ENCODE measurements at regions not wholly inside any gene's neighbourhood (a gene's known extent, or its start where the extent isn't known, plus 50 kb on each side); places are given as distances from the start of the nearest gene placed in this dataset.
"Not testable (repeated sequence)": the region's sequence is repeated elsewhere in the genome, so short reads cannot be mapped to it uniquely, and the experiment has no call there.

GRCh38 chr10:123269675-123270074, 115.5 kb downstream of the BUB3 start:
- DNase-seq (ENCODE audit: extremely low read depth in 1 of 2, low read depth in 1 of 2) = no peak

GRCh38 chr10:123270221-123270620, 116.0 kb downstream of the BUB3 start:
- DNase-seq (ENCODE audit: extremely low read depth in 1 of 2, low read depth in 1 of 2) = no peak

GRCh38 chr10:123270806-123271205, 116.6 kb downstream of the BUB3 start:
- no peak for DNase-seq (ENCODE audit: extremely low read depth in 1 of 2, low read depth in 1 of 2)

- no peak for DNase-seq (ENCODE audit: extremely low read depth in 1 of 2, low read depth in 1 of 2)
Observed at GRCh38 chr10:123272171-123272570, 118.0 kb downstream of the BUB3 start.

- DNase-seq (ENCODE audit: extremely low read depth in 1 of 2, low read depth in 1 of 2) = no peak
Observed at GRCh38 chr10:123274306-123275135, 120.3 kb downstream of the BUB3 start.

GRCh38 chr10:123275136-123275564, 120.9 kb downstream of the BUB3 start:
- DNase-seq (ENCODE audit: extremely low read depth in 1 of 2, low read depth in 1 of 2) = no peak

- DNase-seq (ENCODE audit: extremely low read depth in 1 of 2, low read depth in 1 of 2) = no peak
Observed at GRCh38 chr10:123278445-123278844, 124.2 kb downstream of the BUB3 start.

- not testable (repeated sequence) for DNase-seq (ENCODE audit: extremely low read depth in 1 of 2, low read depth in 1 of 2)
Observed at GRCh38 chr10:123283371-123283770, 129.2 kb downstream of the BUB3 start.

- DNase-seq (ENCODE audit: extremely low read depth in 1 of 2, low read depth in 1 of 2) = no peak
Observed at GRCh38 chr10:123284022-123284421, 129.8 kb downstream of the BUB3 start.

- DNase-seq (ENCODE audit: extremely low read depth in 1 of 2, low read depth in 1 of 2) = peak; percentile 3 to 49
Observed at GRCh38 chr10:123287594-123288247, 133.5 kb downstream of the BUB3 start.

GRCh38 chr10:123289432-123289831, 135.2 kb downstream of the BUB3 start:
- no peak for DNase-seq (ENCODE audit: extremely low read depth in 1 of 2, low read depth in 1 of 2)

- no peak for DNase-seq (ENCODE audit: extremely low read depth in 1 of 2, low read depth in 1 of 2)
Observed at GRCh38 chr10:123294109-123294508, 139.9 kb downstream of the BUB3 start.

GRCh38 chr10:123294886-123295285, 140.7 kb downstream of the BUB3 start:
- no peak for DNase-seq (ENCODE audit: extremely low read depth in 1 of 2, low read depth in 1 of 2)

GRCh38 chr10:123295644-123296043, 141.4 kb downstream of the BUB3 start:
- DNase-seq (ENCODE audit: extremely low read depth in 1 of 2, low read depth in 1 of 2) = no peak

GRCh38 chr10:123297175-123297574, 143.0 kb downstream of the BUB3 start:
- DNase-seq (ENCODE audit: extremely low read depth in 1 of 2, low read depth in 1 of 2) = no peak

GRCh38 chr10:123298583-123298982, 144.4 kb downstream of the BUB3 start:
- DNase-seq (ENCODE audit: extremely low read depth in 1 of 2, low read depth in 1 of 2) = no peak

- DNase-seq (ENCODE audit: extremely low read depth in 1 of 2, low read depth in 1 of 2) = no peak
Observed at GRCh38 chr10:123299598-123299997, 145.4 kb downstream of the BUB3 start.

- DNase-seq (ENCODE audit: extremely low read depth in 1 of 2, low read depth in 1 of 2) = no peak
Observed at GRCh38 chr10:123301077-123301857, 147.1 kb downstream of the BUB3 start.

GRCh38 chr10:123303581-123304337, 149.6 kb downstream of the BUB3 start:
- DNase-seq (ENCODE audit: extremely low read depth in 1 of 2, low read depth in 1 of 2) = no peak

GRCh38 chr10:123305671-123306070, 151.5 kb downstream of the BUB3 start:
- DNase-seq (ENCODE audit: extremely low read depth in 1 of 2, low read depth in 1 of 2) = no peak

- no peak for DNase-seq (ENCODE audit: extremely low read depth in 1 of 2, low read depth in 1 of 2)
Observed at GRCh38 chr10:123306290-123306689, 152.1 kb downstream of the BUB3 start.
